K562 (cell line): ENCODE measurements at regions not wholly inside any gene's neighbourhood (a gene's known extent, or its start where the extent isn't known, plus 50 kb on each side); places are given as distances from the start of the nearest gene placed in this dataset.

Source experiments
- ATAC-seq: fragments of 200-7000 bp; cut with Tn5 transposase; 3 replicates; pipeline ENCODE4 v1.9.1; 2020; ENCODE audit warnings: moderate library complexity
- BruUV-seq: library from RNA; stranded (reverse); fragments of 400-500 nt; replicated peaks from 2 replicates; lab custom pipeline; 2021; lab: Mats Ljungman, UMichigan
- CTCF ChIA-PET: fragments of 300-600 bp; formaldehyde crosslinking; extraction: SDS; loops from one replicate; lab custom pipeline; 2021; ENCODE audit warnings: low intra/inter-chr PET ratio; lab: Yijun Ruan, JAX
- POLR2A ChIA-PET: fragments of 300-600, 350-650 bp; sonication (Branson Sonifier 250); formaldehyde crosslinking; extraction: SDS; loops from one replicate; lab custom pipeline; 2021; ENCODE audit warnings: antibody characterized with exemption, inconsistent platforms; lab: Yijun Ruan, JAX
- DNase-seq, 4 experiments: peaks; one replicate each; pipeline versions ENCODE4 v3.0.0 to v3.0.0-alpha.2; 2011 to 2018; ENCODE audit warnings: low spot score in 3 of 4, mixed read lengths in 3 of 4; ENCODE audit errors: extremely low read depth in 1 of 4
- FAIRE-seq: peaks from 2 replicates; lab custom pipeline; 2011; peaks lifted over from hg19 to GRCh38; lab: Jason Lieb, UNC
- H2AFZ ChIP-seq: 2 replicates; pipeline ENCODE4 v1.6.0; 2011; ENCODE audit warnings: low read depth, low read length, control low read depth, inconsistent platforms
- H3K27ac ChIP-seq: fragments of 200-600 bp; 3 replicates; pipeline ENCODE4 v1.8.0; 2011; ENCODE audit warnings: low read depth, mild to moderate bottlenecking, control low read depth, inconsistent platforms, low read length, moderate library complexity, mixed read lengths; ENCODE audit errors: extremely low read depth
- H3K27me3 ChIP-seq, 2 experiments: fragments of 300-600 bp in 1 of 2; 2 replicates in 1 of 2; 3 replicates in 1 of 2; pipeline versions ENCODE4 v1.6.0 to v1.8.0; 2011; ENCODE audit warnings: inconsistent platforms in 2 of 2, low read length in 2 of 2, mild to moderate bottlenecking in 1 of 2, mixed read lengths in 1 of 2, moderate library complexity in 1 of 2; ENCODE audit not compliant: control insufficient read depth in 2 of 2, insufficient read depth in 2 of 2
- H3K36me3 ChIP-seq: fragments of 300-600 bp; 3 replicates; pipeline ENCODE4 v1.8.0; 2011; ENCODE audit warnings: mild to moderate bottlenecking, low read length, inconsistent platforms; ENCODE audit not compliant: control insufficient read depth, insufficient read depth
- H3K4me1 ChIP-seq, 2 experiments: fragments of 200-600 bp in 1 of 2; replicated peaks in 1 of 2; 2 replicates in 1 of 2; 3 replicates in 1 of 2; pipeline versions ENCODE4 v1.5.1 to v1.8.0; 2011; ENCODE audit warnings: inconsistent platforms in 2 of 2, low read length in 2 of 2, mild to moderate bottlenecking in 1 of 2, mixed read lengths in 1 of 2, moderate library complexity in 1 of 2; ENCODE audit not compliant: control insufficient read depth in 2 of 2, insufficient read depth in 2 of 2
- H3K4me2 ChIP-seq: 2 replicates; pipeline ENCODE4 v1.6.1; 2011; ENCODE audit warnings: low read length, control low read depth, inconsistent platforms, mixed read lengths; ENCODE audit not compliant: insufficient read depth
- H3K4me3 ChIP-seq: fragments of 200-600 bp; sonication (generic), shearing (Covaris generic); 2 replicates; pipeline ENCODE4 v1.5.1; 2016; ENCODE audit warnings: control low read depth, inconsistent platforms
- H3K79me2 ChIP-seq: fragments of 200-600 bp; 3 replicates; pipeline ENCODE4 v1.8.0; 2011; ENCODE audit warnings: low read length, inconsistent platforms; ENCODE audit not compliant: control insufficient read depth, insufficient read depth
- H3K9ac ChIP-seq, 2 experiments: 2 replicates each; pipeline versions ENCODE4 v1.6.0 to v1.6.1; 2011; ENCODE audit warnings: low read depth in 2 of 2, low read length in 2 of 2, control low read depth in 1 of 2, inconsistent platforms in 1 of 2, mild to moderate bottlenecking in 1 of 2, mixed read lengths in 1 of 2; ENCODE audit not compliant: insufficient read depth in 1 of 2
- H3K9me1 ChIP-seq: one replicate; pipeline ENCODE4 v1.6.0; 2011; ENCODE audit warnings: inconsistent platforms, mild to moderate bottlenecking, low read length, moderate library complexity; ENCODE audit not compliant: control insufficient read depth, insufficient read depth
- H3K9me3 ChIP-seq: replicated peaks from 2 replicates; pipeline ENCODE4 v1.5.1; 2011; ENCODE audit warnings: low read depth, low read length, inconsistent platforms; ENCODE audit not compliant: control insufficient read depth, insufficient read depth
- H4K20me1 ChIP-seq: replicated peaks from 2 replicates; pipeline ENCODE4 v1.6.1; 2011; ENCODE audit warnings: low read length, inconsistent platforms, mixed read lengths; ENCODE audit not compliant: control insufficient read depth, insufficient read depth
- CREB3L1 ChIP-seq: fragments of 450-650 bp; IDR thresholded peaks from 2 replicates; pipeline ENCODE4 v1.6.1; 2014; ENCODE audit warnings: low read depth, mild to moderate bottlenecking, moderate library complexity, borderline replicate concordance
- CREM ChIP-seq: IDR thresholded peaks from 2 replicates; pipeline ENCODE4 v1.6.1; 2014; ENCODE audit warnings: antibody characterized with exemption, low read depth
- ID3 ChIP-seq, 2 experiments: fragments of 250-450 bp in 1 of 2; fragments of 450-650 bp in 1 of 2; sonication (Bioruptor Pico) in 1 of 2; IDR thresholded peaks; 2 replicates each; pipeline versions ENCODE4 v1.6.1 to v1.8.0; 2016 to 2021; ENCODE audit warnings: mild to moderate bottlenecking in 2 of 2, moderate library complexity in 2 of 2, missing compliant biosample characterization in 1 of 2, missing genetic modification characterization in 1 of 2
- MEIS2 ChIP-seq: fragments of 450-650 bp; IDR thresholded peaks from 2 replicates; pipeline ENCODE4 v1.6.1; 2014; ENCODE audit warnings: mild to moderate bottlenecking; ENCODE audit not compliant: partially characterized antibody
- POLR2AphosphoS2 ChIP-seq: IDR thresholded peaks from 2 replicates; pipeline ENCODE4 v1.6.1; 2012; ENCODE audit warnings: low read length, improper control_type of control experiment
- RNF219 ChIP-seq: fragments of 250-450 bp; sonication (Bioruptor Pico); IDR thresholded peaks from 2 replicates; pipeline ENCODE4 v1.5.0; 2022; ENCODE audit warnings: mild to moderate bottlenecking
- SMC3 ChIP-seq: conservative IDR thresholded peaks from 2 replicates; pipeline ENCODE4 v1.6.1; 2011; ENCODE audit warnings: low read depth, low read length, improper control_type of control experiment; ENCODE audit not compliant: insufficient read depth
- SRF ChIP-seq, 2 experiments: fragments of 250-450, 450-650 bp in 1 of 2; sonication (Bioruptor Pico) in 1 of 2; sonication (generic) in 1 of 2; formaldehyde crosslinking; IDR thresholded peaks; 2 replicates each; pipeline versions ENCODE4 v1.5.0 to v1.5.1; 2020 to 2022; ENCODE audit warnings: mild to moderate bottlenecking in 1 of 2, missing genetic modification reagents in 1 of 2
- SUPT5H ChIP-seq: fragments of 450-650 bp; IDR thresholded peaks from 2 replicates; pipeline ENCODE4 v1.6.1; 2016
- UBTF ChIP-seq, 2 experiments: IDR thresholded peaks; 2 replicates each; pipeline ENCODE4 v1.6.1; 2012; ENCODE audit warnings: improper control_type of control experiment in 2 of 2, low read depth in 2 of 2, low read length in 2 of 2, borderline replicate concordance in 1 of 2
- ZFX ChIP-seq: sonication (generic); formaldehyde crosslinking; IDR thresholded peaks from 2 replicates; pipeline ENCODE4 v1.8.0; 2022; ENCODE audit warnings: mild to moderate bottlenecking, missing genetic modification reagents, moderate library complexity
- ZNF12 ChIP-seq: sonication (generic); formaldehyde crosslinking; IDR thresholded peaks from 2 replicates; pipeline ENCODE4 v1.4.0; 2020; ENCODE audit warnings: mild to moderate bottlenecking, missing genetic modification reagents
- ZZZ3 ChIP-seq: fragments of 450-650 bp; IDR thresholded peaks from 2 replicates; pipeline ENCODE4 v1.6.1; 2016; ENCODE audit warnings: antibody characterized with exemption, mild to moderate bottlenecking, moderate library complexity
- WGBS: fragments of 100-300 bp; shearing (Covaris generic); methylation state at CpG from one replicate; pipeline ENCODE4 v1.1.6; 2016; ENCODE audit warnings: low coverage, mixed read lengths; ENCODE audit not compliant: insufficient coverage; ENCODE audit errors: missing lambda C conversion rate; 5-methylcytosine and 5-hydroxymethylcytosine counted together
- in situ Hi-C: fragments of 300-500 bp; cut with MboI; formaldehyde crosslinking; loops from 4 replicates; pipeline ENCODE4 v1.15.0; 2018; ENCODE audit warnings: inconsistent platforms, mixed read lengths
- intact Hi-C: fragments of 100-400 bp; cut with micrococcal nuclease; formaldehyde crosslinking; loops from 2 replicates; pipeline ENCODE4 v1.14.2; 2022
- TF ChIP-seq, protein P1 (sequence below): sonication (generic); formaldehyde crosslinking; IDR thresholded peaks from 2 replicates; pipeline ENCODE4 v1.8.1; 2023; ENCODE audit warnings: mild to moderate bottlenecking, missing genetic modification reagents

- ChIA-PET POLR2A (interaction anchor here (0.6 kb wide), 1 partner anchor 14 kb away, joined by 3 read pairs; no protein-coding TSS in a partner anchor), CTCF (no interaction called here)
- Histone ChIP-seq H3K79me2 (no peaks in the 10 kb centered on the region), H3K9me1 (no peaks in the 10 kb centered on the region), H3K4me1 (no peaks in the 10 kb centered on the region), H3K4me2 (no peak overlapping the region), H3K27ac (no peak overlapping the region), H3K4me3 (no peak overlapping the region), H4K20me1 (no peaks in the 10 kb centered on the region), H3K9me3 (no peaks in the 10 kb centered on the region), H3K27me3 (no peaks in the 10 kb centered on the region), H3K36me3 (no peaks in the 10 kb centered on the region), H2AFZ (no peak overlapping the region), H3K9ac (no peak overlapping the region)
- no peak for ATAC-seq
- WGBS, result 0% methylated on average over 5 of the region's 5 CpGs
- no peak for TF ChIP-seq SUPT5H
- no peak for TF ChIP-seq SRF (CRISPR knock-in tag; IDR thresholded peaks at IDR 0.05)
- TF ChIP-seq, protein P1, sequence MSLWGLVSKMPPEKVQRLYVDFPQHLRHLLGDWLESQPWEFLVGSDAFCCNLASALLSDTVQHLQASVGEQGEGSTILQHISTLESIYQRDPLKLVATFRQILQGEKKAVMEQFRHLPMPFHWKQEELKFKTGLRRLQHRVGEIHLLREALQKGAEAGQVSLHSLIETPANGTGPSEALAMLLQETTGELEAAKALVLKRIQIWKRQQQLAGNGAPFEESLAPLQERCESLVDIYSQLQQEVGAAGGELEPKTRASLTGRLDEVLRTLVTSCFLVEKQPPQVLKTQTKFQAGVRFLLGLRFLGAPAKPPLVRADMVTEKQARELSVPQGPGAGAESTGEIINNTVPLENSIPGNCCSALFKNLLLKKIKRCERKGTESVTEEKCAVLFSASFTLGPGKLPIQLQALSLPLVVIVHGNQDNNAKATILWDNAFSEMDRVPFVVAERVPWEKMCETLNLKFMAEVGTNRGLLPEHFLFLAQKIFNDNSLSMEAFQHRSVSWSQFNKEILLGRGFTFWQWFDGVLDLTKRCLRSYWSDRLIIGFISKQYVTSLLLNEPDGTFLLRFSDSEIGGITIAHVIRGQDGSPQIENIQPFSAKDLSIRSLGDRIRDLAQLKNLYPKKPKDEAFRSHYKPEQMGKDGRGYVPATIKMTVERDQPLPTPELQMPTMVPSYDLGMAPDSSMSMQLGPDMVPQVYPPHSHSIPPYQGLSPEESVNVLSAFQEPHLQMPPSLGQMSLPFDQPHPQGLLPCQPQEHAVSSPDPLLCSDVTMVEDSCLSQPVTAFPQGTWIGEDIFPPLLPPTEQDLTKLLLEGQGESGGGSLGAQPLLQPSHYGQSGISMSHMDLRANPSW (CRISPR knock-in tag), result no peak
- TF ChIP-seq ZFX (CRISPR knock-in tag), result no peak
- no peak for TF ChIP-seq MEIS2
- TF ChIP-seq CREM, result no peak
- TF ChIP-seq SMC3, result no peak
- TF ChIP-seq ZNF12 (CRISPR knock-in tag), result no peak
- TF ChIP-seq UBTF (IDR thresholded peaks at IDR 0.05; ENCODE audit: borderline replicate concordance in 1 of 2, low read depth in 2 of 2, low read length in 2 of 2), result no peak
- no peak for TF ChIP-seq POLR2AphosphoS2
- TF ChIP-seq RNF219, result no peak
- TF ChIP-seq ID3 (CRISPR knock-in tag; IDR thresholded peaks at IDR 0.05), result no peak
- no peak for TF ChIP-seq ID3 (tag; IDR thresholded peaks at IDR 0.05)
- no peak for TF ChIP-seq CREB3L1
- TF ChIP-seq ZZZ3, result no peak
- BruUV-seq, result no TSS peak
- no peak for DNase-seq
- intact Hi-C loops, result no loop called here
- in situ Hi-C loops, result no loop called here
- no peak for FAIRE-seq
These were observed 674.7 kb upstream of the TMEM132C start for GRCh38 chr12:127592245-127592644.
